Right lobe of liver (tissue), 6 donors: ENCODE measurements at regions not wholly inside any gene's neighbourhood (a gene's known extent, or its start where the extent isn't known, plus 50 kb on each side); places are given as distances from the start of the nearest gene placed in this dataset.

Experiments
- ATAC-seq, 4 donors: fragments of 200-7000 bp; cut with Tn5 transposase; one replicate each; pipeline ENCODE4 v1.9.1; 2020; ENCODE audit warnings: mild to moderate bottlenecking in 4 of 4, moderate library complexity in 4 of 4
- DNase-seq, 3 donors: peaks; one replicate each; pipeline ENCODE4 v3.0.0-alpha.2; 2020
- H3K27ac ChIP-seq, 3 donors: fragments of 200-600 bp; one replicate each; pipeline ENCODE4 v1.8.0; 2022
- H3K27me3 ChIP-seq, 2 donors: fragments of 200-600 bp; one replicate each; pipeline ENCODE4 v1.8.0; 2022
- H3K36me3 ChIP-seq, 4 donors: fragments of 200-600 bp; sonication (generic) in 1 of 4; one replicate each; pipeline versions ENCODE4 v1.5.1 to v1.8.0; 2017 to 2022; ENCODE audit warnings: control low read depth in 1 of 4
- H3K4me1 ChIP-seq, 4 donors: fragments of 200-600 bp; sonication (generic) in 1 of 4; one replicate each; pipeline versions ENCODE4 v1.5.1 to v1.8.0; 2017 to 2022; ENCODE audit warnings: control low read depth in 1 of 4
- H3K4me3 ChIP-seq, 3 donors: fragments of 200-600 bp; one replicate each; pipeline ENCODE4 v1.8.0; 2022
- H3K9me3 ChIP-seq, 4 donors: fragments of 200-600 bp; sonication (generic) in 1 of 4; one replicate each; pipeline versions ENCODE4 v1.5.1 to v1.8.0; 2017 to 2022; ENCODE audit warnings: control low read depth in 1 of 4
- CTCF ChIP-seq, 4 donors: fragments of 200-600 bp in 3 of 4; fragments of 450-650 bp in 1 of 4; IDR thresholded peaks; one replicate each; pipeline versions ENCODE4 v1.5.1 to v1.8.0; 2016 to 2022; ENCODE audit warnings: antibody characterized with exemption in 4 of 4, mild to moderate bottlenecking in 2 of 4
- POLR2A ChIP-seq: fragments of 450-650 bp; IDR thresholded peaks from one replicate; pipeline ENCODE4 v1.6.1; 2017; ENCODE audit warnings: antibody characterized with exemption, mild to moderate bottlenecking
- WGBS: methylation state at CpG from one replicate; pipeline ENCODE4 v1.1.6; 2018; ENCODE audit warnings: low coverage, low lambda C conversion rate; ENCODE audit not compliant: insufficient coverage; ENCODE audit errors: missing lambda C conversion rate; 5-methylcytosine and 5-hydroxymethylcytosine counted together
- intact Hi-C, 2 donors: fragments of 100-400 bp; cut with DNase I; formaldehyde crosslinking; loops; one replicate each; pipeline versions ENCODE4 v1.11.2 to v1.14.1; 2022
- donor health status: DM: no; HTN: yes; CAD: no.
- donor health status: DM: no; HTN: no; CAD: no.
- donor health status: DM: no; HTN: no; CAD: no.
- donor health status: DM: no; HTN: yes; CAD: no.
- donor health status: DM: no; HTN: yes; CAD: no.

DNA sequence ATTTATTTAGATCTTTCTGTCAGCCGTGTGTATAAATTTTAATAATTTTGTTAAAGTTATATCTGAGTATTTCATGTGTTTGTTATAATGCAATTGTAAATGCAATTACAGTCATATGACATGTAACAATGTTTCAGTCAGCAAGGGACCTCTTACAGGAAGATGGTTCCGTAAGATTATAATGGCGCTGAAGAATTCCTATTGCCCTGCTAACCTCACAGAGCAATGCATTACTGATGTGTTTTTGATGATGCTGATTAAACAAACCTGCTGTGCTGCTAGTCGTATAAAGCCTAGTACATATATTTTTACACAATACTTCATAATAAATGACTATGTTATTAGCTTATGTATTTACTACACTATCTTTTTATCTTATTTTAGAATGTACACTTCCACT lies 1166.4 kb downstream of the CDH12 start:
- DNase-seq (no peak), ATAC-seq (no peak)
- WGBS = 61% methylated on average over 4 of the region's 4 CpGs
- Histone ChIP-seq H3K27ac (no peak overlapping the region), H3K9me3 (no peaks in the 10 kb centered on the region), H3K4me3 (no peak overlapping the region), H3K4me1 (no peaks in the 10 kb centered on the region), H3K36me3 (no peaks in the 10 kb centered on the region), H3K27me3 (no peaks in the 10 kb centered on the region)
- TF ChIP-seq POLR2A = no peak
- TF ChIP-seq CTCF (IDR thresholded peaks at IDR 0.05) = no peak
- intact Hi-C loops = no loop called here

GRCh38 chr5:21685522-21685921 lies 1167.6 kb downstream of the CDH12 start:
- no peaks in the 10 kb centered on the region for H3K27me3 ChIP-seq
- no peak for TF ChIP-seq POLR2A
- no peak for TF ChIP-seq CTCF (IDR thresholded peaks at IDR 0.05)
- no peak for DNase-seq
- H3K4me1 ChIP-seq = no peaks in the 10 kb centered on the region
- H3K36me3 ChIP-seq = no peaks in the 10 kb centered on the region
- no peaks in the 10 kb centered on the region for H3K9me3 ChIP-seq
- H3K4me3 ChIP-seq = no peak overlapping the region
- H3K27ac ChIP-seq = no peak overlapping the region
- intact Hi-C loops = no loop called here
- ATAC-seq = no peak
- WGBS = 70% methylated on average over 4 of the region's 4 CpGs

GRCh38 chr5:21684992-21685391 lies 1168.2 kb downstream of the CDH12 start:
- H3K36me3 ChIP-seq = no peaks in the 10 kb centered on the region
- no peaks in the 10 kb centered on the region for H3K27me3 ChIP-seq
- no peaks in the 10 kb centered on the region for H3K9me3 ChIP-seq
- no peak overlapping the region for H3K4me3 ChIP-seq
- no peak for DNase-seq
- intact Hi-C loops = no loop called here
- 30% methylated on average over 1 of the region's 1 CpG for WGBS
- no peak for ATAC-seq
- TF ChIP-seq POLR2A (no peak), CTCF (IDR thresholded peaks at IDR 0.05) (no peak)
- no peak overlapping the region for H3K27ac ChIP-seq
- H3K4me1 ChIP-seq = no peaks in the 10 kb centered on the region

- TF ChIP-seq CTCF (IDR thresholded peaks at IDR 0.05) (no peak), POLR2A (no peak)
- Histone ChIP-seq H3K4me3 (no peak overlapping the region), H3K9me3 (no peaks in the 10 kb centered on the region), H3K27ac (no peak overlapping the region), H3K36me3 (no peaks in the 10 kb centered on the region), H3K27me3 (no peaks in the 10 kb centered on the region), H3K4me1 (no peaks in the 10 kb centered on the region)
- intact Hi-C loops = no loop called here
- DNase-seq (no peak), ATAC-seq (no peak)
- WGBS = 53% methylated on average over 2 of the region's 2 CpGs
Observed at GRCh38 chr5:21681911-21682310, 1171.2 kb downstream of the CDH12 start.

- intact Hi-C loops = no loop called here
- DNase-seq (no peak), ATAC-seq (no peak)
- Histone ChIP-seq H3K27ac (no peak overlapping the region), H3K27me3 (no peaks in the 10 kb centered on the region), H3K9me3 (no peaks in the 10 kb centered on the region), H3K36me3 (no peaks in the 10 kb centered on the region), H3K4me3 (no peak overlapping the region), H3K4me1 (no peaks in the 10 kb centered on the region)
- no peak for TF ChIP-seq CTCF (IDR thresholded peaks at IDR 0.05)
- TF ChIP-seq POLR2A = no peak
- 74% methylated on average over 2 of the region's 2 CpGs for WGBS
Observed at GRCh38 chr5:21680641-21681040, 1172.5 kb downstream of the CDH12 start.
